HG02981 (cell line): ENCODE measurements at regions not wholly inside any gene's neighbourhood (a gene's known extent, or its start where the extent isn't known, plus 50 kb on each side); places are given as distances from the start of the nearest gene placed in this dataset.
"Not testable (repeated sequence)": the region's sequence is repeated elsewhere in the genome, so short reads cannot be mapped to it uniquely, and the experiment has no call there.

ENCODE experiments used
- ATAC-seq: cut with Tn5 transposase; IDR thresholded peaks from one replicate; pipeline ENCODE4 v1.9.1; 2021; ENCODE audit warnings: mild to moderate bottlenecking, moderate library complexity; ENCODE audit not compliant: unreplicated experiment

DNA sequence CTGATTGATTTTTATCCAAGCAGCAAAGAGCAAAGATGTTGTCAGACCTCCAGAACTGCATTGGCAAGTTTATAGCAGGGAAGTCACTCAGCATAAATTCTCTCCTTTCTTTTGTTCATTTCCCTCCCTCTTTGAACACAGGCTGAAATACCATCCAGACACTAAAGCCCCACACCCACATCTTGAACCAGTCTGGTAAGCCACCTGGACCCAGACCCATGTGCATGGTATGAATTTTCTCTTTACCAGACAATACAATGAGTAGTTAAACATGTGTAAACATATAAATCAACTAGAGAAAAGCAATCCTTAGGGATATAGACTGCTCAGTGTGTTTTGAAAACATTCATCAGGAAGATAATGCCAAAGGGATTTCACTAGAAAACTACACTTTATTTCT, 488.3 kb upstream of the FLRT2 start:
- ATAC-seq: no peak

GRCh38 chr14:85042301-85042700, 487.6 kb upstream of the FLRT2 start:
- no peak for ATAC-seq

GRCh38 chr14:85050180-85050579, 479.8 kb upstream of the FLRT2 start:
- no peak for ATAC-seq

DNA sequence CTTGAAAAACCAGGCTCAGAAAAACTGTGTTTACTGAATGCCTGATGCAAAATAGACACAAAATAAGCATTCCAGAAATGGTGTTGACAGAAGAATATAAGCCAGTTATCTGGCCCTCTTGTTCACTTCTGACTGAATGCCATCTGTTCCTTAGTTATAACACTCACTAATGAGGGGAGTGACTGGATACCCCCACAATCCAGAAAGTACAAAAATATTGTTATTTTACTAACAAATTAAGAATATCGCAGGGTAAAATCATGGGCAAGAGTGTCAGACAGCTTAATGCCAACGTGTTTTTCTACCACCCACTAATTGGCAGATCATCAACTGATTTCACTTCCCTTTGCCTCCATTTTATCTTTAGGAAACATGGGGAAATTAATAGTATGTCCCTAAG, 477.3 kb upstream of the FLRT2 start:
- ATAC-seq: no peak

DNA sequence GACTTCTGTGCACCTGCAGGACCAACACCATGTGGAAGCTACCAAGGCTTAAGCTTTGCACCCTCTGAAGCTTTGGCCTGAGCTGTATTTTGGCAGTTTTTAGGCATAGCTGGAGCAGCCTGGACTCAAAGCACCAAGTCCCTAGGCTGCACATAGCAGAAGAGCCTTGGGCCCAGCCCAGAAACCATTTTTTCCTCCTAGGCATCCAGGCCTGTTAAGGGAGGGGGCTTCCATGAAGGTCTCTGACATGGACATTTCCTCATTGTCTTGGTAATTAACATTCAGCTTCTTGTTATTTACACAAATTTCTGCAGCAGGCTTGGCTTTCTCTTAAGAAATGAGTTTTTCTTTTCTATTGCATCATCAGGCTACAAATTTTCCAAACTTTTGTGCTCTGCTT, 475.8 kb upstream of the FLRT2 start:
- ATAC-seq: no peak

GRCh38 chr14:85056267-85056666, 473.7 kb upstream of the FLRT2 start:
- no peak for ATAC-seq

DNA sequence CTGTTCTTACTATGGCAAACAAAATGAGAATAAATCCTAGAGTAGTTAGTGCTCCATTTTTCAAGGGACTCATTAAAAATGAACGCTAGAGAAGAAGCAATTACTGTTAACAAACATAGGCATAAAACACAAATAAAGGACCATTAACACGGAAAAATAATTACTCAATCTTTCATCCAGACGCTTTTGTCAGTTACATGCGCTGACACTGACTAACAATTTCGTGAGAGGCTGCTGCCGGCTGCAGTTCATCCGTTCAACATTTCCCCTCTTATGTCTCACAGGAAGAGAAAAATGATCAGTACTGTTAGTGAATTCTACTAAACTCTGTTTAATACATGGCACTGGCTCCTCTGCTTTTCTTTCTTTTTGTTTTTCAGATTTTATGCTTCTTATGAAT, 472.7 kb upstream of the FLRT2 start:
- ATAC-seq: no peak

GRCh38 chr14:85058150-85058549, 471.8 kb upstream of the FLRT2 start:
- ATAC-seq: no peak

DNA sequence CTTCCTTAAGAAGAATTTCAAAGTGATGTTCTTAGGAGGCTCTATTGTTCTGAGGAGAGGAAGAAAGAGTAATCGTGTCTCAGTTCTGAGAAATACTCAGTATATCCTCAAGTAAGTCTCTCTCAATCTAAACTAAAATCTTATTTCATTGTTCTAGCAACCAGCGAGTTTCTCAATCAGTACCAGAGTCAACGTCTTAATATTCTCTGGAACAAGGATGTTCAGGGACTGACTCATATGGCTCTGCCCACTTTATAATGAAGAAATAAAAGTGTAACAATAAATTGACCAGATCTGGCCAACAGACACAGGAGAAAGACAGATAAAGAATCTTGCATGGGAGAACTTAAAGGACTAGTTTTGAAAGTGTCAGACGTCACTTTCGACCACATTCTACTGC, 469.8 kb upstream of the FLRT2 start:
- no peak for ATAC-seq

DNA sequence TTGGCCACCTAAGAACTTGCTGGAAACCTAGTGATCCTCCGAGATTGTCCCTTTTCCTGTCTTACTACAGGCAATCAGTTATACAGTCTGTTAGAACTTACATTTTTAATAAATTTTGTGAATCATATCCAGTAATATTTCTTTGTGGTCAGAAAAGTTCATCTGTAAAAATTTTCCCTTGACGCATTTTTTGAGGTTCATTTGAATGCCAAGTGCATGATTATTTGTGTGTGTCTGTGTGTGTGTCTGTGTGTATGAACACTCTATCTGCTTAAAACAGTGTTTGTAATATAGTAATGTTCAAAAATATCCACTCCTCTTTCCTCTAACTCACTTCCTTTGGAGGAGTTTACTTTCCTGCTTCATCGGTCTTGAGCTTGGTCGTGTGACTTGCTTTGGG, 468.7 kb upstream of the FLRT2 start:
- ATAC-seq: no peak

DNA sequence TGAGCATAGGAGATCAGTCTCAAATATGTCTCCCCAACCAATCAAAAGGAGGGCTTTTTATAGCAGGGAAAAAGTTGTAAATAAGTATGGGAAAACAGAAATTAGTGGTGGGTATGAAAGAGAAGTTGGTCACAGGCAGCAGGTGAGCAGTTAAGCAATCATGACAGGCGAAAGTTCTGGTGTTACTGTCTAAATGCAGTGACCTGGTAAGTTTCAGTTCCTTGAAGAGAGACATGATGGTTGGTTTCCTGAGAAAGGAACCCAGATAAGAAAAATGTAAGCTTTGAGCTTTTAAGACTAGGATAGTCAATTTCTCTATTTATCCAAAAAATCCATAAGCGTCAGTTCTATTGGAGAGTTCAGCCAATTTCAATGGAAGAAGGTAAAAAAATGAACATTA, 466.2 kb upstream of the FLRT2 start:
- no peak for ATAC-seq

DNA sequence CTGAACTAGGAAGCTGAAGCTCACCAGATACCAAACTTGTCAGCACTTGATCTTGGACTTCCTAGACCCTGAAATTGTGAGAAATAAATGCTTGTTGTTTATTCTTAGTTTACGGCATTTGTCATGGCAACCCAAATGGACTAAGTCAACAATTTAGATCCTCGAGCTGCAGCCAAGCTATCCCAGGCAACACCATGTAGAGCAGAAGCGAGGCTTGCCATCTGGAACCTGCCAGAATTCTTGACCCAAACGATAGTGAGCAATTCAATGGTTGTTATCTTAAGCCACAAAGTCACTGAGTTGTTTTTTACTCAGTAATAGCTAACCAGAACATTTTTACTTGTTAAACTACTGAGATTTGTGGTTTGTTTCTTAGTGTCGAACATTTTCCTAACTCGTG, 458.5 kb upstream of the FLRT2 start:
- no peak for ATAC-seq

DNA sequence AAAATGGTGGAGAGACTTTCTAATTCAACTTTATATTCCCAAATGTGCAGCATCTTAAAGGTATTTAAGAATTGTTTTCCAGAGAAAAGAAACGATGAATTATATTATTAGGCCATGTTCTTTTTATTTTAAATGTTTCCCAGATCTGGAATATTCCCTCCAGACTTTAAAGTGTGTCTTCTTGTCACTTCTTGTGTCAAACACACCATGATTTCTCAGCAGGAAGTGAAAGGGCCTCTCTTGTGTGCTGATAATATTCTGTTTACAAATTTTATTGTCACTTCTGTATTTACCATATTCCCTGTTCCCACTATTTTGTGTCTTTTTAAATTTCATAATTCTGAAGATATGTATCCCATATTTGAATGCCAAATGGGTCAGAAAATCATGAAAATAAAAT, 455.0 kb upstream of the FLRT2 start:
- no peak for ATAC-seq

GRCh38 chr14:85075694-85076476, 454.1 kb upstream of the FLRT2 start:
- ATAC-seq: no peak

- not testable (repeated sequence) for ATAC-seq
Measured at GRCh38 chr14:85077716-85078115, 452.2 kb upstream of the FLRT2 start.

DNA sequence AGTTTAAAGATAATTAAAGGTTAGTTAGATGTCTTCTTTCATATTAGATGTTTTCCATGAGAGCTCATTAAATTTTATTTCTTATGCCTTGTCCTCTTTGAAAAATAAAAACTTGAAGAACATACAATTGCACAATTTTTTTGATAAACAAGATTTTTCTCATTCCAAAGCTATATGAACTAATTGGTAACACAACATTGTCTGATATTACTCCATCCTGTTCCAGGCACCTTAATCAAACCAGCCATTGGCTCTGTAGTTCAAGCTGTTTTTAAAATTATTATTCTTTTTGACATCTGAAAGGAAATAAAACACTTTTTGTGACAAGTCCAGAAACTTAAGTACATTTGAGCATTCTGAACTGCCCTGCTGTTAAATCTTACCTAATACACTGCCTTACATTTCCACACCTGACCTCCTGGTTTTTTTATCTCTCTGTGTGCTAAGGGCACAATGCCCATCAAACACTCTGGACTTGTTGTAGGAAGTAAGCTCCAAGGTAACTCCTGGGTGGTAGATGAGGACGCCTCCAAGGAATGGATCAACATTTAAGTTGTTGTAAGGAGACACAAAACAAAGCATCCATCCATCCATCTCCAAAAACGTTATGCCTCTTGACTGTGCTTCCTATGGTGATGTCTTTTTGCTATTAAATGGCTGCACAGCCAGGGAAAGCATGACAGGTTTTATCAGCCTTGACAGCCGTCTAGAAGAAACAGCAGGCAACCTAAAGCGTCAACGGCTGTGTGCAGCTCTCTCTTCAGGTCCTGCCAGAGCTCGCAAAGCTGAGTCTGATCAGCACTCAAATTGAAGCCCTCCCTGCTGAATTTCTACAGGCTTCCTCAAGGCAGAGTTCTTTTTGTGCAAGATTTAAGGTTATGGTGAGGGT, 449.9 kb upstream of the FLRT2 start:
- no peak for ATAC-seq

DNA sequence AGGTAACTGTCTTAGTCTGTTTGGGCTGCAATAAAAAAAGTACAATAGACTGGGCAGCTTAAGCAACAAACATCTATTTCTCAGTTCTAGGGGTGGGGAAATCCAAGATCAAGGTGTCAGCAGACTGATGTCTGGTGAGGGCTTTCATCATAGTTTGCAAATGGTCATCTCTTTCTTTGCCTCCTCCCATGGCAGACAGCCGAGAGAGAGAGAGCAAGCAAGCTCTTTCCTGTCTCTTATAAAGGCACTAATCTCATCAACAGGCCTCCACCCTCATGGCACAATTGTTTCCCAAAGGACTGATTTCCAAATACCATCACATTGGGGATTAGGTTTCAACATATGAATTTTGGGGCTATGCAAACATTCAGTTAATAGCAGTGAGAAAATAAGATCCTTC, 445.6 kb upstream of the FLRT2 start:
- no peak for ATAC-seq

DNA sequence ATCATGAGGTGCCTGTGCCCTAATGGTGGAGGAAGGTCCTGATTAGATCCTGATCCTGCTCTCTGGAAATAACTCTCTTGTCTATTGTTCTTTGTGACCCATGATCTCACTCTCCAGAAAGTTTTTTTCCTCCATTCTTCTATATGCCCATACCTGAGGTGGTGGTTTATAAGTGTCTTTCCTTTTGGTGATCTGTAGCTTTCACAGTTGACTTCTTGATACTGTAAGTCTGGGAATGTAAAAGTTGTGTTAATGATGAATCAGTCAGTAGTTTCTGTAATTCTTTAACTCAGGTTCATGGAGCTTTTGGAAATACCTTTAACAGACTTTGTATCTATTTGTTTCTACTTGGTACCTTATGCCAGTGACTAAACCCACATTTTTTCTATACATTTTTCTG, 444.0 kb upstream of the FLRT2 start:
- no peak for ATAC-seq

DNA sequence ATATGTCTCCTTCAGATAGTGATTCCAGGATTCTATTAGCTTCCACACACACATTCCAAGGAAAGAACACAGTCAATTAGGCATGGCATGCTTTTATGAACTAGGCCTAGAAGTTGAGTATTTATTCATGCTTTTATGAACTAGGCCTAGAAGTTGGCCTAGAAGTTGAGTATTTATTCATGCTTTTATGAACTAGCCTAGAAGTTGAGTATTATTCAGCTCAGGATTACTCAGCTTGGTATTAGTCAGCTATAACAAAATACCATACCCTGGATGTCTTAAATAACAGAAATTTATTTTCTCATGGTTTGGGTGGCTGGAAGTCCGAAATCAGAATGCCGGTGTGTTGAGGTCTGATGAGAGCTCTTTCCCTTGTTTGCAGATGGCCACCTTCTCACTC, 442.7 kb upstream of the FLRT2 start:
- ATAC-seq: no peak

GRCh38 chr14:85088192-85088591, 441.8 kb upstream of the FLRT2 start:
- ATAC-seq: no peak

DNA sequence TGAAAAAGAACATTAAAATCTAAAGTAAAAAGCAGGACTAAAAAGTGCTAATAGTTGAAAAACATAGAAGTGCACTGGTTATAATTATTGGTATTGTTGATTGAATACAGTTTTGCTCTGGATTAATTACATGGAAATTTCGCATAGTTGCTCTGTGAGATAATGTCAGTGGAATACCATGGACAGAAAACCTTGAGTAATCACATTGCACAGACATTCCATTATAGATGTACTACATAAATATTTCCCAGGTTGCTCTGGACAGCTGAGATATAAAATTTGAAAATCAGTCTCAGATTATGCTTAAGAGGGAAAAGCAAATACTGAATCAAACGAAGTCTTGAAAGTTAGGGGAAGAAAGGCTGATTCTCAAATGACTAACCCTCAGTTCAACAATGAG, 439.3 kb upstream of the FLRT2 start:
- no peak for ATAC-seq

DNA sequence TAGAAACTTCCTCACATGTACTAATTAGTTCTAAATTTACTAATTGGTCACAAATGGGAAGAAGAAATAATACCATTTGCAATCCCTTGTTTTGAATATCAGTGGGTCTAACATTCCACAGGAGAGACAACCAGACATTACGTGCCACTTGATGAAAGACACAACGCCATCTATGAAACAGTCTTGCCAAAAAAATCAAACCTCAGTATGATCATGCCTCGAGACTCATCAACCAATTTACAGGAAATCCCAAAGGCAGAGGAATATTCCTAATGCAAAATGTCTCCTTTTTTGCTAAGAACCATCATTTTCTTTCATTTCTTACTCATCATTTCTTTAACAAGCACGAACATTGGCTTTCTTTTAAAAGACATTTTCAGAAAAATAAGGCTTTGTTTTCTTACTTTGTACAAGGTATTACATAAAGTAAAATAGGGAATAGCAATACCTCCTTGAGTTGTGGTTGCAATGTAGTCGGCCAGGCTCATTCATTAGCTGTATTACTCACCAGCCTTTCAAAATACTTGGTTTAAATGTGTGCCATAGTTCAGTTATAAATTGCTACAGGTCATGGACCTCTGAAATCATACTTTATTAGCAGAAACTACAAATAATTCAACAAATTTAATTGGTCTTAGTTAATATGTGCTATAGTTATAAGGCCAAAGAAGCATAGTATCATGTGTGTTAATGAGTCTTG, 436.2 kb upstream of the FLRT2 start:
- ATAC-seq: no peak
